ENCODE measurements at regions not wholly inside any gene's neighbourhood (a gene's known extent, or its start where the extent isn't known, plus 50 kb on each side); places are given as distances from the start of the nearest gene placed in this dataset.

DNA sequence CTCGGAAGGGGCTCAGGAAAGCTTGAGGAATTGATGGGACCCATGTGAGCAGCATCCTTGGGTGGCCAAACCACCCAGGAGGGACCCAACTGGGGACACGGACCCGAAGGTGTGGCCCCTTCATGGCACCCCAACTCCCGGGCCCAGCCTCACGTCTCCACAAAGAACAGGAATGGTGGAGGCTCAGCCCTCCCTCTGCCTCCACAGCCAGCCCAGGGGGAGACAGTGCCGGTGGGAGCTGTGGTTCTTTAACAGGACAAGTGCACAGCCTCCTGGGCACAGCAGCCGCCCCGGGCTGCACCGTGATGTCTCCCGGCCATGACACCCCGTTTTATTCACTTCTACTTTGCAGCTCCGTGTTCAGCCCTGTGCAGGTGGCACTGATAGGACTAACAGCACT is 587.2 kb downstream of the BRD1 start:
- TF ChIP-seq POLR2AphosphoS5 (IDR thresholded peaks at IDR 0.05; ENCODE audit: borderline replicate concordance, low read depth, low read length) (no peak), EZH2 (IDR thresholded peaks at IDR 0.05) (no peak)
